ENCODE measurements at regions not wholly inside any gene's neighbourhood (a gene's known extent, or its start where the extent isn't known, plus 50 kb on each side); places are given as distances from the start of the nearest gene placed in this dataset.

DNA sequence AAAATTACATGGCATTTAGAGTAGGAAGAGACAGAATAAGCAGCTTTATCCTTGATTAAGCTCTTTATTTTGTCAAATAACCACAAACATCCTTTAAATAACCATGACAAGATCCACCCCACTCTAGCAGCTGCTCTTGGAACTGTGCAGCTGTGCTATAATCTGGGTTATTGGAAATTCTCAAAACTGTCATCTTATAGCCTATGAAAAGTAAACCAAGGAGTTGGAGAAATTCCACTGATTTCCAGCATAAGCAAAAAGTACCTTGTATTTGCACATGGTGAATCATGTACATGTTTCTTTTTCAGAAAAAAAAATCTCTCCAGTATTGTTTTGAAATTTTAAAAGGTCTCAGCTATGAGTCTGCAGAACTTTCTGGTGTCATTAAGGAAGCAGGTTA lies 88.8 kb upstream of the ABI3BP start:
- no peak for DNase-seq (ENCODE audit: low spot score)

DNA sequence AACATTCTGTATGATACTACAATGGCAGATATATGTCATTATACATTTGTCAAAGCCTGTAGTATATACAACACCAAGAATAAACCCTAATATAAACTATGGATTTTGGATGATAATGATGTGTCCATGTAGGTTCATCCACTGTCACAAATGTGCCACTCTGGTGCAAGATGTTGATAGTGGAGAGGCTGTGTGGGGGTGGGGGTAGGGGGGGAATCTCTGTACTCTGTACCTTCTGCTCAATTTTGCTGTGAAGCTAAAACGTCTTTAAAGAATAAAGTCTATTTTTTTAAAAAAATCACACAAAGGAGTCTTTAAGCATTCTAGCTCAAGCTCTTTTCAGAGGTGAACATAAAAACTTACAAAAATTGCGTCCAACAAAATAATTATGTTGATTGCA lies 88.2 kb upstream of the ABI3BP start:
- no peak for DNase-seq (ENCODE audit: low spot score)

DNA sequence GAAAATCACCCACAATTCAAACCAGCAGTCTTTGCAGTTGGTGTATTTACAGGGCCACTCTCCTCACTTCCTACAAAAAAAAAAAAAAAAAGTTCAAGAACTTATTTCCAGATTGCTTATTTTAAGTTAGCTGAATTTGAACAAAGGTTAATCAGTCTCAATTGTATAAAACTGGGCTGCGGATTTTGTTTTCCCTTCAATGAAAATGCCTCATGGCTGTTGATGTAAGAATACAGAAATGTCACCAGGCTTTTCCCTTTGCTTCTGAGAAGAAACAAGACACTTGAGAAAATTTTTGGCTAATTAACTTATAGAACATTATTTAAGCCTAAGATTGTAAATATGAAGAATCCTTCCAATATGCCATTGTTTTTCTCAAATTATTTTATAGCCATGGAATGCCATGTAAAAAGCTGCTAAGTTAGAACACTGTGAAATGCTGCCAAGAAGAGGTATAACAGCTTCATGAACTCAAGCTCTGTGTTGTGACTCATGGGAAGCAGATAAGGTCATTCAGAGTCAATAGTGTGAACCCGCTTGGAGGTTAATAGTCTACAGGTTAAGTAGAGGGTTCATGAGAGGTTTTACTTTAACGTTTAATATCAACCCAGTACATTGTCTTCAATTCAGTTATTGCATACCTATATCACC lies 84.3 kb upstream of the ABI3BP start:
- no peak for DNase-seq (ENCODE audit: low spot score)

DNA sequence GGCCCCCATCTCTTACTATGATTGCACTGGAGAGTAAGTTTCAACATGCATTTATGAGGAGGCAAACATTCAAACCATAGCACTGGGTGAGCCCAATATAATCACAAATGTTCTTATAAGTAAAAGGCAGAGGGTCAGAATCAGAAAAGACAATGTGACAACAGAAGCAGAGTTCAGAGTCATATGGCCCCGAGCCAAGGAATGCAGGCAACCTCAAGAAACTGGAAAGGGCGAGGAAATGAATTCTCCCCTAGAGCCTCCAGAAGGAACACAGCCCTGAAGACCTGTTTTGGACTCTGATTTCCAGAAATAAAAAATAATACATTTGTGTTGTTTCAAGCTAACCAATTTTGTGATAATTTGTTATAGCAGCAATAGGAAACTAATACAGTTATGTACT lies 81.3 kb upstream of the ABI3BP start:
- DNase-seq (ENCODE audit: low spot score): no peak

DNA sequence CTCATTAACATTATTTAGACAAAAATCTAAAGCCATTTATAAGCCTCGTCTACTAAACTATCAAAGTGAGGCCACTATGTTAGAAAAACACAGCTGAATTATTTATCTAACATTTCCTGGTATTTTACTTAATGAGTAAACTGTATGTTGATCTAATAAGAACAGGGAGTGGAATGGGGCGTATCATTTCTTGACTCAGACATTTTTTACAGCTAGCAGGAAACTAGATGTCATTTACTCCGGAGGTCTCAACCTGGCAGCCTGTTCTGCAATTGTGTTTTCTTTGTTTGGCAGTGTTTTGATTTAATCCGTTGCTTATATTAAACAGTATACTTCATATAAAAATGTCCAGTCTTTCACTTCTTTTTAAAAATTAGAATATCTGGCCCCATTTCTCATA lies 79.1 kb upstream of the ABI3BP start:
- DNase-seq (ENCODE audit: low spot score): no peak

DNA sequence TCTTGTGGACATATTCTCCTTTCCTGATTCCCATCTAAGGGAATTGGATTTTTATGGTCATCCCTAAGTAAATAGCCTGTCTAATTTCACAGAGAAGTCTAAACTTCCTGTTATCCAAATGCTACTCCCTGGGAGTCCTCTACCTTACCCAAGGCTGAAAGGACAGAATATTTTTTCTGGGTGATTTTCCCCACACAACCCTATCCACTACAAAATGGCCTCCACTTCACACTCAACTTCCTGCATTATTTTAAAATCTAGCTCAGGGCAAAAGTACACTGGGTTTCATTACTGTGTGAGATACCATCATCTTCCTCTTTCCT lies 77.5 kb upstream of the ABI3BP start:
- DNase-seq (ENCODE audit: low spot score): no peak

DNA sequence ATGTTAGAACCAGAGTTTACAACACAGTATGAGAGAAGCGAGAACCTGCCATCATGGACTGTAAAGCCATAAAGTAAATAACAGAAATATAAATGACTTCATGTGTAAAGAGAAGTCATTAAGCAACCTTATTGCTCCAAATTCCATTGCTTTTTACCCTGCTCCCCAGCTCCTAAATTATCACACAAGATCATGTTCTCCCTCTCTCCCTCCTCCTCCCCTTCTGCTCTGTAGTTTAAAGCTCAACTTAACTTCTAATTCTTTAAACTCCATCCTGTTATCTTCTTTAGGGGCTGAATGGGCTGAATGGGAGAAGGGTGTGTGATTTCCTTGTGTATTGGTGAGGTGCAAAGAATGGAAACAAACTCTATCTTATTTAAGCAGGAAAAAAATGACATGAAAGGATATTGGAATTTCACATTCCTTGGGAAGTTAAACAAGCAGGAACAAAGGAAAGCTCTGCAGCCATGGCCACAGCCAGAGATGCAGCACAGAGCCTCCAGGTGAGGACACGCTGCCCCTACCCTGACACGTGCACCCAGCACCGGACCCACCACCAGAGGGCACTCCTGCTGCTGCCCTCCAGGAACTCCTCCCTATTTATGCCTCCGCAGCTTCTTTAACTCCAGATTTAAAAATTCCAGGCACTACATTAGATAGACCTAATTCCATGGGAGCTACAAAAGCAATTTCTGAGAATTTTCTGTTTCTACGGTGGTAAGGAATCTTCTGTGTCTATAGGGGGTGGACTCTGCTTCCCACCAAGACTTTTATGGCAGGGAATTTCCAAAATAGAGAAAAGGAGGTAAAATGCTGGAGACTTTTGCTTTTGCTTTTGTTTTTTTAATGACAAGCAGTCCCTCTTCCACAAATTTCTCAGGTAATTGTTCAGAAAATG lies 76.9 kb upstream of the ABI3BP start:
- peak; percentile 61 for DNase-seq (ENCODE audit: low spot score)

DNA sequence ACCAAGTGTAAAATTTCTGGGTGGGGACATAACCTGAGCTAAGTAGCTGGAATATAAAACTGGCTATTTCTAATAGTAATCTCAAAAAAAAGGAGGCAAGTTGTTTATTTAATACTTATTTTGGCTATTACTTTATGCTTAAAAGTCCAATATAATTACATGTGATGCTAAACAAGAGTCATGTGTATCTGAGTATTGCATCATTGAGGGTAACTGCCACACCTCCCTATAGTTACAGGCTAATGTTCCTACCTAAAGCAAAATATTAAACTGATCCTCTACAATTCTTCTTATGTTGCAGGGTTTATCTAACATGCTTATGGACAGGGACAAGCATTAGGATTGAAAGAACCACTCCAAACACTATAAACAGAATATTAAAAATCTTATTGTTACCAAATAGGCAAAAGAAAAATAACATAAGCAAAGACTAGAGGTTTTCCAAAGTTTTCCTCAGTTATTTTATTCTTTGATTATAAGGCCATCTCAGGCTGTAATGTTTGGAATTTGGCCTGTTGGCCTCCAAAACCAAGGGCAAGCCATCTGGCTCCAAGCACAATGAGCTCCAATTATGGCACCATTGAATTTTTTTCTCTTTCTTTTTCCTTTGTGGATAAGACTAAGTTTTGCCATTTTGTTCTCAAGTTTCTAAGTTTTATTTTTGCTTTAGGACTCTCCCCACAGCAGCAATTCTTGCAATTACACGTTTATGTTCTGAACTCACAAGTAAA lies 75.8 kb upstream of the ABI3BP start:
- DNase-seq (ENCODE audit: low spot score): no peak

DNA sequence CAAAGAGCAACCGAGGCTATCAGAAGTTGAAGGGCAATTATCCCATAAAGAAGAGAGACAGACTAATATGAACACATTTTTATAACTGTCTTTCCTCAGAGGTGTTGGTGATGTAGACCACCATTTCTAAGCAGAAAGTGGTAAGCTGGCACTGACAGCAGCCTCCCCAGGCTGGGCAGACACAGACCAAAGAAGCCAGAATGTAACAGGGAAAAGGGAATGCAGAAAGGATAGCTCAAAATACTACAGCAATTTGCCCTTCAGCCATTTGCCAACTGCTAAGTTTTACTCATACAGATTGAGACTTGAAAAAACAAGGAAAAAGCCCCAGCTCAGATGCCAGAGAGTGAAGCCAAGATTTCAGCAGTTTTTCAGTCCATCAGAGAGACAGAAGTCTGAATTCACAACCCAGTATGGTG lies 73.5 kb upstream of the ABI3BP start:
- no peak for DNase-seq (ENCODE audit: low spot score)

DNA sequence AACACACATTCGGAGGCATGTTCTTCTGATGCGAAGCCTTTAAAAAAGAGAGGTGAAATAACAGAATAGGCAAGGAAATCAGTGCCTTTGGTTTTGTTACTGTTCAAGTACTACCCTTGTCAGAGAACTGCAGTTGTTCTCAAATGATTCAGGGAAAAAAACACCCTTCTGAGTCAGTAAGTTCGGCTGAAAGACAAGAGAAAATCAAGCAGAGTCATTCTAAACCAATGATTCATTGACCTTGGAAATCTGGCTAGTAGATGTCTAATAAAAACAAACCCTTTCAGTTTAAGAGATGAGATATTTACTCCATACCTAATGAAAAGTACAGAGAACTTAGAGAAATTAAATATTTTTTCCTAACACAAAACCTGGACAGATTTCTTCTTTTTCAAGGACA lies 72.7 kb upstream of the ABI3BP start:
- DNase-seq (ENCODE audit: low spot score): no peak

DNA sequence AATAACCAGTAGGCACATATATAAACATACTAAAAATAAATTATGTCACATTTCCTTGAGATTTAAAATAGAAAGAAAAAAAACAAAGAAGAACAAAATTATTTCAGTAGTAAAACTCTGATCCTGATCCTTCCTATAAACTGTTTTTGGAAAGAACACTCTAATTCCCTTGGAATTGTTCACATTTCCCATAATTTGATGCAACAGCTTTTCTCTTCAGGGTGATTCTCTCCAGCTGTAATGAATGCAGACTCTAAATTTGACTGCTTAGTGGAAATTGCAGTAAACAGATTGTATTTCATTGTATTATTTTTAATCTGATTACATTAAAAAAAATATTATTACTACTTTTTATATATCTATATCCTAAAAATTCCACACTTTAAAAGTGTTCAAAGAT lies 70.2 kb upstream of the ABI3BP start:
- no peak for DNase-seq (ENCODE audit: low spot score)

DNA sequence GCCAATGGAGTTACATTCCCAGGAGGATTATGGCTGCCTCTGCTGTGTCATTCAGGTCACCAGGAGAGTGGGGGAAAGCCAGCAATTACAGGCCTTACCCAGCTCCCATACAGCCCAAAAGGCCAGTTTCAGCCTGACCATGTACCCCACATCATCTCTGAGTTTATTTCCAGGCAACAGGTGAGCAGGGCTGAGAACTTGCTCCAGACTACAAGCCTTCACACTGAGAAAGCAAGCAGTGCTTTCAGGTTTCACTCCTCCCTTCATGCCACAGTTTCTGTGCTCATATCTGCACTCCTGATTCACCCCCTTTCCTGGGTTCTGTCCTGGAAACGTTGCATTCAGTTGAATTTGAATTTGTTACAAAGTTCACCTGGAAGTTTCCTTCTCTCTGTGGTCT lies 68.1 kb upstream of the ABI3BP start:
- no peak for DNase-seq (ENCODE audit: low spot score)

DNA sequence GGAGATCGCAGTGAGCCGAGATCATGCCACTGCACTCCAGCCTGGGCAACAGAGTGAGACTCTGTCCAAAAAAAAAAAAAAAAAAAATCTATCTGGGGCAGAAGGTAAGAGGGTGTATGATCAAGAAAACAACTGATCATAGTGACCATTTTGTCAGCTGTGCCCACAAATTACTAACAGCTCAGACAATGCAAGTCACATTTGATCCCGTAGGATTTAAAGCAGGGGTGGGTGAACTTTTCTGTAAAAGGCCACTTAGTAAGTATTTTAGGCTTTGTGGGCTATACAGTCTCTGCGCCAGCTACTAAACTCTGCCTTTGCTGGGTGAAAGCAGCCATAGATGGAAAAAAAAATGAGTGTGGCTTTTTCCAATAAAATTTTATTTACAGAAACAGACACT lies 57.6 kb upstream of the ABI3BP start:
- DNase-seq (ENCODE audit: low spot score): no peak

DNA sequence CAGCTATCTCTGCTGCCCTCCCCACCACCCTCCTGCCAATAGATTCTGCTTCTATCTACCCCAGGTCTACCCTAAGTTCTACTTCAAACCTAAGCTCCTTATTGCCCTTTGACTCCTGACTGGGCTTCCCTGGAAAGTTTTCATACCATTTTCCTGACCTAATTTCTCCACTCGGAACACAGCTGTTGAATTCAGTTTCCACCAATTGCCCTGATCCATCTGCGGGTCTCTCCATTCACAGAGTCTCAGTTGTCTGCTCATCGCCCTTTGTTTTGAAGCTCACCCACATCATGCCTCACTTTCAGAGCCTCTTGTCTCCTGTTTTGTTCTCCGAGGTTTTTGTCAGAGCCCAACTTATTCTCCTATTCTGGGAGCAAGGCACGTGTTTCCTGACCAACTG lies 56.8 kb upstream of the ABI3BP start:
- DNase-seq (ENCODE audit: low spot score): no peak

DNA sequence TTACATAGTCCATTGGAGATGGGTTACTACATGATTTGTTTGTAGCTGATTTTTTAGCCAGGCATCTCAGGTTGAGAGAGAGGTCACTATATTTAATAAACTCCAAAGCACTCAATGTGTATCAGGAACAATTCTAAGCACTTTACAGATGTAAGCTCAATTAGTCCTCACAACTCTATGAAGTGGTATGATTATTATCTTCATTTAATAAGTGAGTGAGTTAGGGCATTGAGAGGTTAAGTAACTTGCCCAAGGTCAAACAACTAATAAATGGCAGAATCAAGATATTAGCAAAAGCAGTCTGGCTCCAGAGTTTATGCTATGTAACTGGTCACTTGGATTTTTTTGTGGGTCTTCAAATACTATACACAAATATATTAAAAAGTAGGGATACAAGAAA lies 56.3 kb upstream of the ABI3BP start:
- no peak for DNase-seq (ENCODE audit: low spot score)

DNA sequence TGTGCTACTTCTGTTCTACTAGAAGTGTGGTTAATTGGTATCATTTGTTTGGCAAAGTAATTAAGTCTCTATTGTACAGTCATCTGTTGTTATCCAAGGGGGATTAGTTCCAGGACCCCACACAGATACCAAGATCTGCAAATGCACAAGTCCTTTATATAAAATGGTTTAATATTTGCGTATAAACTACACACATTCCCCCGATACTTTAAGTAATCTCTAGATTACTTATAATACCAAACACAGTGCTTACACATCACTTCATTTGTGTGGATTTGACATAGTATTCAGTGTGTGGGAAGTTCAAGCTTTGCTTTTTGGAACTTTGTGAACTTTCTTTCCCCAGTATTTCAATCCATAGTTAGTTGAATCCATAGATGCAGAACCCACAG lies 50.5 kb upstream of the ABI3BP start:
- no peak for DNase-seq (ENCODE audit: low spot score)

DNA sequence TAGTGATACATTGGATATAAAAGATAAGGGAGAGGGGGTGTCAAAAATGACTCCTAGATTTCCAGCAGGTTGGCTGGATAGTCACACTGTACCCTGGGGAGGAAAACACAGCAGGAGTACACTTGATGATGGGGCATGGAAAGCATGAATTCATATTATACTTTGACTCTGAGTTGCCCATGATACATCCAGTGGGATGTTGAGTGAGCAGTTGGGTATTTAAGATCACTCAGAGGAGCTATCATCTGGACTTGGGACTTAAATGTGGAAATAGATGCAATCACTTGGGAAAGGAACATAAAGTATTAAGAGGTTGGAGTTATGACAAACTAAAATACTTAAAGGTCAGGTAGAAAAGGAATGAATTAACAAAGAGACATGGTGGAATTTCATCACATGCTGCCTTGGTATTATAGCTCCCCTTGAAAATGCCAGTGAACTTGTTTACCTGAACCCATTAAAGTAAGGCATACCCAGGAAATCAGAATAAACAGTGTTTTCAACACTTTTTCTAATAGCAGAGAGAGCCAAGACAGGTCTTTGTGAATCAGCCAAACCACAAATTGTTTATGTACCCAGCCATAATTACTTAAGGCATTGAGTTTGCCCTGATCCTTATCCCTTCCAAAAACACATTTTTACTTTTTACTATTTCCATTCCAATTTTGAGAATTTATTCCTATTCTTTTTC lies 49.9 kb upstream of the ABI3BP start:
- no peak for DNase-seq (ENCODE audit: low spot score)
